H1 (cell line): ENCODE measurements at regions not wholly inside any gene's neighbourhood (a gene's known extent, or its start where the extent isn't known, plus 50 kb on each side); places are given as distances from the start of the nearest gene placed in this dataset.

Source experiments
- CTCF ChIA-PET: fragments of 300-600 bp; sonication (Branson Sonifier 250); formaldehyde crosslinking; loops from one replicate; lab custom pipeline; 2021; ENCODE audit not compliant: partially characterized antibody; lab: Charles Lee
- POLR2A ChIA-PET: fragments of 300-600 bp; sonication (Branson Sonifier 250); formaldehyde crosslinking; loops from one replicate; lab custom pipeline; 2021; ENCODE audit warnings: inconsistent platforms; ENCODE audit not compliant: partially characterized antibody; lab: Charles Lee
- DNase-seq, 2 experiments: peaks; one replicate each; pipeline versions ENCODE4 v3.0.0 to v3.0.0-alpha.2; 2010 to 2022; ENCODE audit warnings: low spot score in 2 of 2, low read depth in 1 of 2, mixed read lengths in 1 of 2
- FAIRE-seq: peaks from 2 replicates; lab custom pipeline; 2011; peaks lifted over from hg19 to GRCh38; lab: Jason Lieb, UNC
- H2AFZ ChIP-seq: 2 replicates; pipeline ENCODE4 v1.8.1; 2012; ENCODE audit warnings: low read length, inconsistent platforms
- H2AK5ac ChIP-seq: 2 replicates; pipeline ENCODE4 v1.6.1; 2013; ENCODE audit warnings: low read depth, low read length
- H2BK120ac ChIP-seq: replicated peaks from 2 replicates; pipeline ENCODE3; 2013; ENCODE audit warnings: low read depth, low read length, inconsistent platforms
- H2BK12ac ChIP-seq: 2 replicates; pipeline ENCODE4 v1.6.1; 2013; ENCODE audit warnings: low read depth, low read length
- H2BK15ac ChIP-seq: 2 replicates; pipeline ENCODE4 v1.6.1; 2013; ENCODE audit warnings: low read length
- H2BK20ac ChIP-seq: 2 replicates; pipeline ENCODE4 v1.6.1; 2013; ENCODE audit warnings: low read length
- H2BK5ac ChIP-seq: 2 replicates; pipeline ENCODE4 v1.6.1; 2013; ENCODE audit warnings: low read depth, low read length
- H3K14ac ChIP-seq: 2 replicates; pipeline ENCODE4 v1.6.1; 2013; ENCODE audit warnings: inconsistent platforms; ENCODE audit not compliant: insufficient read length
- H3K18ac ChIP-seq: 2 replicates; pipeline ENCODE4 v1.6.1; 2013; ENCODE audit warnings: low read length; ENCODE audit errors: extremely low read depth
- H3K23ac ChIP-seq: 2 replicates; pipeline ENCODE4 v1.6.1; 2013; ENCODE audit warnings: inconsistent platforms; ENCODE audit not compliant: insufficient read length
- H3K23me2 ChIP-seq: 2 replicates; pipeline ENCODE4 v1.6.1; 2013; ENCODE audit warnings: low read depth, low read length
- H3K27ac ChIP-seq: 2 replicates; pipeline ENCODE4 v1.6.1; 2011; ENCODE audit warnings: low read depth, low read length, inconsistent platforms
- H3K27me3 ChIP-seq, 4 experiments: replicated peaks in 1 of 4; 1 replicate in 1 of 4; 2 replicates in 3 of 4; pipeline versions ENCODE4 v1.6.1 to v1.8.1; 2011 to 2013; ENCODE audit warnings: low read length in 3 of 4, mild to moderate bottlenecking in 3 of 4, inconsistent platforms in 2 of 4, mixed read lengths in 2 of 4, moderate library complexity in 1 of 4; ENCODE audit not compliant: control insufficient read depth in 3 of 4, insufficient read depth in 3 of 4; ENCODE audit errors: extremely low read depth in 1 of 4
- H3K36me3 ChIP-seq, 4 experiments: 2 replicates each; pipeline versions ENCODE4 v1.6.1 to v1.8.1; 2011 to 2013; ENCODE audit warnings: mild to moderate bottlenecking in 4 of 4, low read length in 3 of 4, moderate library complexity in 2 of 4, control low read depth in 1 of 4, inconsistent platforms in 1 of 4; ENCODE audit not compliant: insufficient read depth in 4 of 4, control insufficient read depth in 2 of 4
- H3K4ac ChIP-seq: replicated peaks from 2 replicates; pipeline ENCODE3; 2013; ENCODE audit warnings: low read length, low read depth, mixed read lengths, inconsistent platforms; ENCODE audit not compliant: insufficient read length
- H3K4me1 ChIP-seq, 4 experiments: replicated peaks in 1 of 4; 1 replicate in 1 of 4; 2 replicates in 3 of 4; pipeline versions ENCODE4 v1.6.1 to v1.8.1; 2011 to 2013; ENCODE audit warnings: low read length in 3 of 4, inconsistent platforms in 2 of 4, mixed read lengths in 1 of 4; ENCODE audit not compliant: insufficient read depth in 4 of 4, control insufficient read depth in 3 of 4
- H3K4me2 ChIP-seq, 2 experiments: 2 replicates each; pipeline versions ENCODE4 v1.6.1 to v1.8.1; 2011 to 2013; ENCODE audit warnings: low read depth in 2 of 2, low read length in 2 of 2, control low read depth in 1 of 2, inconsistent platforms in 1 of 2, mild to moderate bottlenecking in 1 of 2; ENCODE audit not compliant: insufficient read depth in 1 of 2
- H3K4me3 ChIP-seq, 4 experiments: fragments of 200-600, 300-600 bp in 1 of 4; sonication (generic), shearing (Covaris generic), sonication (Bioruptor Twin) in 1 of 4; 2 replicates each; pipeline versions ENCODE4 v1.5.1 to v1.8.1; 2011 to 2016; ENCODE audit warnings: low read length in 4 of 4, low read depth in 3 of 4, control low read depth in 2 of 4, inconsistent platforms in 2 of 4, mild to moderate bottlenecking in 2 of 4, mixed read lengths in 1 of 4, moderate library complexity in 1 of 4; ENCODE audit not compliant: insufficient read depth in 2 of 4; ENCODE audit errors: extremely low read depth in 1 of 4
- H3K56ac ChIP-seq: replicated peaks from 2 replicates; pipeline ENCODE3; 2013; ENCODE audit warnings: low read depth, mild to moderate bottlenecking, mixed read lengths, low read length, inconsistent platforms; ENCODE audit not compliant: insufficient read length
- H3K79me1 ChIP-seq: 2 replicates; pipeline ENCODE4 v1.6.1; 2013; ENCODE audit warnings: low read depth, low read length, control low read depth
- H3K79me2 ChIP-seq, 2 experiments: 2 replicates each; pipeline versions ENCODE4 v1.6.1 to v1.8.1; 2012 to 2013; ENCODE audit warnings: low read length in 2 of 2, mild to moderate bottlenecking in 2 of 2, inconsistent platforms in 1 of 2; ENCODE audit not compliant: insufficient read depth in 2 of 2, control insufficient read depth in 1 of 2
- H3K9ac ChIP-seq, 4 experiments: replicated peaks in 1 of 4; 1 replicate in 1 of 4; 2 replicates in 3 of 4; pipeline versions ENCODE4 v1.6.1 to v1.8.1; 2011 to 2013; ENCODE audit warnings: low read depth in 3 of 4, low read length in 3 of 4, control low read depth in 2 of 4, mild to moderate bottlenecking in 2 of 4, moderate library complexity in 2 of 4, inconsistent platforms in 1 of 4; ENCODE audit errors: extremely low read depth in 1 of 4
- H3K9me3 ChIP-seq, 2 experiments: 2 replicates each; pipeline versions ENCODE4 v1.6.1 to v1.8.1; 2012 to 2013; ENCODE audit warnings: mild to moderate bottlenecking in 2 of 2, moderate library complexity in 2 of 2, control low read depth in 1 of 2, inconsistent platforms in 1 of 2, low read depth in 1 of 2, low read length in 1 of 2, mixed read lengths in 1 of 2; ENCODE audit not compliant: insufficient read depth in 2 of 2
- H4K20me1 ChIP-seq, 2 experiments: replicated peaks in 1 of 2; 2 replicates each; pipeline versions ENCODE3 to v1.8.1; 2011 to 2013; ENCODE audit warnings: inconsistent platforms in 2 of 2, low read length in 2 of 2, mild to moderate bottlenecking in 1 of 2; ENCODE audit not compliant: insufficient read depth in 2 of 2, control insufficient read depth in 1 of 2
- H4K5ac ChIP-seq: 2 replicates; pipeline ENCODE4 v1.6.1; 2013; ENCODE audit warnings: low read length, low read depth, mixed read lengths, inconsistent platforms; ENCODE audit not compliant: insufficient read length
- H4K8ac ChIP-seq: 2 replicates; pipeline ENCODE4 v1.8.0; 2013; ENCODE audit warnings: mild to moderate bottlenecking, moderate library complexity, low read length, inconsistent platforms; ENCODE audit not compliant: insufficient read depth; ENCODE audit errors: extremely low read depth
- H4K91ac ChIP-seq: replicated peaks from 2 replicates; pipeline ENCODE3; 2013; ENCODE audit warnings: low read length, mixed read lengths, inconsistent platforms; ENCODE audit not compliant: insufficient read length
- RXRA ChIP-seq: IDR thresholded peaks from 2 replicates; pipeline ENCODE4 v1.6.1; 2011; ENCODE audit warnings: low read depth, mild to moderate bottlenecking, low read length, moderate library complexity; ENCODE audit not compliant: insufficient read depth
- TCF12 ChIP-seq: IDR thresholded peaks from 2 replicates; pipeline ENCODE4 v1.6.1; 2011; ENCODE audit warnings: low read depth, mild to moderate bottlenecking, low read length
- WGBS, 2 experiments: shearing (Covaris generic) in 1 of 2; methylation state at CpG; one replicate each; pipeline versions ENCODE4 v1.1.6 to v1.1.7; 2013 to 2015; ENCODE audit warnings: low lambda C conversion rate in 2 of 2, mixed read lengths in 2 of 2, inconsistent platforms in 1 of 2, low coverage in 1 of 2, missing lambda C conversion rate in 1 of 2; ENCODE audit not compliant: insufficient replicate concordance in 2 of 2, insufficient coverage in 1 of 2, insufficient read length in 1 of 2; ENCODE audit errors: extremely low coverage in 1 of 2, missing lambda C conversion rate in 1 of 2; 5-methylcytosine and 5-hydroxymethylcytosine counted together

DNA sequence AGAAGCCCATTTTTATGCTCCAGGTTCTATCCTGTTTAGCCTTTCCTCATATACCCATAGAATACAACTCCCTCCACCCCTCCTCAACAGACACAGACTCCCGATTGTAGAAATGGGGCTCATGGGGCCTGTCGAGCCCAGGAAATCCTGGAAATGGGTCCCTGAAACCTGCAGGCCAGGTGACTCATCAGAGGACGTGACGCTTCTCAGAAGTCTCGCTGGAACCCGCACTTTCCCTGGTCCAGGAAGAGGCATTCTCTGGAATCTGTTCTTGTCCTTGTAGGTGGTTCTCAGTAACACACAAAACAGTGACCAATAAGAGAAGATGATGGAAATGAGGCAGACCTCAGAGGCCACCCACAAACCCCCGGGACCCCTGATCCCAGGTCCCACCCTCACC lies 244.8 kb upstream of the PPP2R2D start:
- Histone ChIP-seq H3K56ac (no peak overlapping the region), H2BK20ac (0 out of 2 replicates have a peak overlapping the region, but pooled peaks have one; percentile 32), H2BK15ac (no peak overlapping the region), H2BK120ac (no peak overlapping the region), H4K5ac (no peak overlapping the region), H3K14ac (no peak overlapping the region), H3K18ac (peak overlapping the region; percentile 7; the same call in 1 of the 2 replicates), H3K23ac (no peak overlapping the region), H3K4ac (no peak overlapping the region), H3K27ac (no peak overlapping the region), H3K9me3 (peaks cover 6 to 8% of the 10 kb centered on the region in 2 experiments; a peak in 3 of 4 replicates), H3K79me1 (no peaks in the 10 kb centered on the region), H4K8ac (no peak overlapping the region), H4K91ac (no peak overlapping the region), H2BK5ac (0 out of 2 replicates have a peak overlapping the region, but pooled peaks have one; percentile 21), H3K4me3 (no peak overlapping the region), H3K4me1 (peaks cover 6 to 23% (median 14%) of the 10 kb centered on the region in 4 experiments), H3K4me2 (no peak overlapping the region), H3K36me3 (no peaks in the 10 kb centered on the region), H2BK12ac (0 out of 2 replicates have a peak overlapping the region, but pooled peaks have one; percentile 87), H2AK5ac (no peak overlapping the region), H3K27me3 (no peaks in the 10 kb centered on the region; a peak in 1 of 7 replicates), H3K9ac (no peak overlapping the region), H3K23me2 (peaks cover 3% of the 10 kb centered on the region; the same call in 1 of the 2 replicates), H4K20me1 (no peaks in the 10 kb centered on the region), H3K79me2 (no peaks in the 10 kb centered on the region), H2AFZ (no peak overlapping the region)
- POLR2A ChIA-PET, result no interaction called here
- WGBS, 2 experiments, result 100% methylated on average over 6 of the region's 7 CpGs; no CpG with 5 or more reads in 1 of the 2 experiments
- CTCF ChIA-PET, result no interaction called here
- FAIRE-seq, result no peak
- TF ChIP-seq RXRA (no peak), TCF12 (no peak)
- no peak for DNase-seq
